SK-N-SH treated with all-trans-retinoic acid at 6 μM for 48 hours (cell line): ENCODE measurements at regions not wholly inside any gene's neighbourhood (a gene's known extent, or its start where the extent isn't known, plus 50 kb on each side); places are given as distances from the start of the nearest gene placed in this dataset.

ENCODE experiments used
- ATAC-seq: fragments of 200-7000 bp; cut with Tn5 transposase; 3 replicates; pipeline ENCODE4 v1.9.1; 2020; ENCODE audit warnings: mild to moderate bottlenecking, moderate library complexity
- ARNTL ChIP-seq: fragments of 450-650 bp; formaldehyde crosslinking; IDR thresholded peaks from 2 replicates; pipeline ENCODE4 v1.5.0; 2020; ENCODE audit warnings: low read depth, mild to moderate bottlenecking, moderate library complexity, borderline replicate concordance
- BACH2 ChIP-seq: fragments of 250-450 bp; sonication (Bioruptor Pico); IDR thresholded peaks from 2 replicates; pipeline ENCODE4 v1.9.0; 2021; ENCODE audit warnings: mild to moderate bottlenecking, borderline replicate concordance
- CREB5 ChIP-seq: fragments of 250-450 bp; sonication (Bioruptor Pico); IDR thresholded peaks from 2 replicates; pipeline ENCODE4 v1.5.1; 2020; ENCODE audit warnings: low read depth, mild to moderate bottlenecking, moderate library complexity
- CSDC2 ChIP-seq: fragments of 250-450 bp; sonication (Bioruptor Pico); IDR thresholded peaks from 2 replicates; pipeline ENCODE4 v1.5.0; 2020; ENCODE audit warnings: mild to moderate bottlenecking, moderate library complexity
- CSRNP3 ChIP-seq: fragments of 250-450 bp; sonication (Bioruptor Pico); IDR thresholded peaks from 2 replicates; pipeline ENCODE4 v1.5.1; 2021; ENCODE audit warnings: mild to moderate bottlenecking, moderate library complexity
- ESRRG ChIP-seq: fragments of 250-450 bp; sonication (Bioruptor Pico); IDR thresholded peaks from 2 replicates; pipeline ENCODE4 v1.6.1; 2021; ENCODE audit warnings: mild to moderate bottlenecking
- ISL1 ChIP-seq: fragments of 250-450 bp; sonication (Bioruptor Pico); IDR thresholded peaks from 2 replicates; pipeline ENCODE4 v2.1.2; 2022; ENCODE audit warnings: mild to moderate bottlenecking, moderate library complexity
- OSR1 ChIP-seq: fragments of 250-450 bp; sonication (Bioruptor Pico); IDR thresholded peaks from 2 replicates; pipeline ENCODE4 v1.8.0; 2022; ENCODE audit warnings: moderate library complexity, mild to moderate bottlenecking, inconsistent platforms
- PATZ1 ChIP-seq: fragments of 250-450 bp; sonication (Bioruptor Pico); IDR thresholded peaks from 2 replicates; pipeline ENCODE4 v1.8.0; 2020; ENCODE audit warnings: mild to moderate bottlenecking, moderate library complexity, borderline replicate concordance
- RARB ChIP-seq: fragments of 250-450 bp; sonication (Bioruptor Pico); IDR thresholded peaks from 2 replicates; pipeline ENCODE4 v1.8.0; 2021; ENCODE audit warnings: mild to moderate bottlenecking, moderate library complexity
- SNAI2 ChIP-seq: fragments of 250-450 bp; sonication (Bioruptor Pico); IDR thresholded peaks from 2 replicates; pipeline ENCODE4 v1.5.0; 2020; ENCODE audit warnings: mild to moderate bottlenecking, moderate library complexity
- TCF4 ChIP-seq: fragments of 250-450 bp; sonication (Bioruptor Pico); IDR thresholded peaks from 2 replicates; pipeline ENCODE4 v1.8.0; 2021; ENCODE audit warnings: mild to moderate bottlenecking, moderate library complexity, borderline replicate concordance
- TOX ChIP-seq: fragments of 250-450 bp; sonication (Bioruptor Pico); IDR thresholded peaks from 2 replicates; pipeline ENCODE4 v1.8.0; 2021; ENCODE audit warnings: mild to moderate bottlenecking, moderate library complexity, borderline replicate concordance
- ZC3H10 ChIP-seq: fragments of 250-450 bp; sonication (Bioruptor Pico); IDR thresholded peaks from 2 replicates; pipeline ENCODE4 v1.5.1; 2021; ENCODE audit warnings: mild to moderate bottlenecking, moderate library complexity
- ZFP3 ChIP-seq: fragments of 250-450 bp; sonication (Bioruptor Pico); IDR thresholded peaks from 2 replicates; pipeline ENCODE4 v1.5.0; 2020; ENCODE audit warnings: mild to moderate bottlenecking, moderate library complexity
- ZNF565 ChIP-seq: fragments of 450-650 bp; formaldehyde crosslinking; conservative IDR thresholded peaks from 2 replicates; pipeline ENCODE4 v1.5.0; 2020; ENCODE audit warnings: low read depth, mild to moderate bottlenecking, moderate library complexity
- ZNF70 ChIP-seq: fragments of 450-650 bp; formaldehyde crosslinking; IDR thresholded peaks from 2 replicates; pipeline ENCODE4 v1.5.0; 2020; ENCODE audit warnings: mild to moderate bottlenecking, moderate library complexity
- ZNF8 ChIP-seq: fragments of 450-650 bp; formaldehyde crosslinking; IDR thresholded peaks from 2 replicates; pipeline ENCODE4 v1.5.0; 2020; ENCODE audit warnings: mild to moderate bottlenecking, moderate library complexity
- TF ChIP-seq, protein P1 (sequence below): fragments of 250-450 bp; sonication (Bioruptor Pico); IDR thresholded peaks from 2 replicates; pipeline ENCODE4 v1.8.0; 2021; ENCODE audit warnings: low read depth, mild to moderate bottlenecking, moderate library complexity, borderline replicate concordance
- TF ChIP-seq, protein P2 (sequence below): fragments of 250-450 bp; sonication (Bioruptor Pico); IDR thresholded peaks from 2 replicates; pipeline ENCODE4 v1.5.0; 2020; ENCODE audit warnings: mild to moderate bottlenecking, moderate library complexity

DNA sequence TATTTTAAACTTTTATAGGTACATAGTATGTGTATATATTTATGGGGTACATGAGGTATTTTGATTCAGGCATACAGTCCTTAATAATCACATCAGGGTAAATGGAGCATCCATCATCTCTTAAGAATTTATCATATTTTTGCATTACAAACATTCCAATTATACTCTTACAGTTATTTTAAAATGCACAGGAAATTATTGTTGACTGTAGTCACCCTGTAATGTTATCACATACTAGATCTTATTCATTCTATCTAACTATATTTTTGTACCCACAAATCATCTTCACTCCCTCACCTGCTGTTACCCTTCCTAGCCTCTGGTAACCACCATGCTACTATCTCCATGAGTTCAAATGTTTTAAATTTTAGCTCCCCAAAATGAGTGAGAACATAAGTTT is 56.3 kb upstream of the FAM3C start:
- TF ChIP-seq ZNF565 (CRISPR knock-in tag), result no peak
- no peak for TF ChIP-seq ZNF8
- TF ChIP-seq ZFP3 (CRISPR knock-in tag), result no peak
- TF ChIP-seq ZC3H10 (CRISPR knock-in tag), result no peak
- TF ChIP-seq SNAI2 (CRISPR knock-in tag), result no peak
- TF ChIP-seq CSDC2 (CRISPR knock-in tag), result no peak
- TF ChIP-seq ESRRG, result no peak
- TF ChIP-seq, protein P1, sequence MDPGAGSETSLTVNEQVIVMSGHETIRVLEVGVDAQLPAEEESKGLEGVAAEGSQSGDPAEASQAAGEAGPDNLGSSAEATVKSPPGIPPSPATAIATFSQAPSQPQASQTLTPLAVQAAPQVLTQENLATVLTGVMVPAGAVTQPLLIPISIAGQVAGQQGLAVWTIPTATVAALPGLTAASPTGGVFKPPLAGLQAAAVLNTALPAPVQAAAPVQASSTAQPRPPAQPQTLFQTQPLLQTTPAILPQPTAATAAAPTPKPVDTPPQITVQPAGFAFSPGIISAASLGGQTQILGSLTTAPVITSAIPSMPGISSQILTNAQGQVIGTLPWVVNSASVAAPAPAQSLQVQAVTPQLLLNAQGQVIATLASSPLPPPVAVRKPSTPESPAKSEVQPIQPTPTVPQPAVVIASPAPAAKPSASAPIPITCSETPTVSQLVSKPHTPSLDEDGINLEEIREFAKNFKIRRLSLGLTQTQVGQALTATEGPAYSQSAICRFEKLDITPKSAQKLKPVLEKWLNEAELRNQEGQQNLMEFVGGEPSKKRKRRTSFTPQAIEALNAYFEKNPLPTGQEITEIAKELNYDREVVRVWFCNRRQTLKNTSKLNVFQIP (CRISPR knock-in tag), result no peak
- TF ChIP-seq TOX (CRISPR knock-in tag), result no peak
- TF ChIP-seq ZNF70 (CRISPR knock-in tag), result no peak
- TF ChIP-seq ISL1 (CRISPR knock-in tag), result no peak
- TF ChIP-seq OSR1 (CRISPR knock-in tag), result no peak
- TF ChIP-seq RARB (CRISPR knock-in tag), result no peak
- no peak for TF ChIP-seq CSRNP3
- ATAC-seq, result no peak

DNA sequence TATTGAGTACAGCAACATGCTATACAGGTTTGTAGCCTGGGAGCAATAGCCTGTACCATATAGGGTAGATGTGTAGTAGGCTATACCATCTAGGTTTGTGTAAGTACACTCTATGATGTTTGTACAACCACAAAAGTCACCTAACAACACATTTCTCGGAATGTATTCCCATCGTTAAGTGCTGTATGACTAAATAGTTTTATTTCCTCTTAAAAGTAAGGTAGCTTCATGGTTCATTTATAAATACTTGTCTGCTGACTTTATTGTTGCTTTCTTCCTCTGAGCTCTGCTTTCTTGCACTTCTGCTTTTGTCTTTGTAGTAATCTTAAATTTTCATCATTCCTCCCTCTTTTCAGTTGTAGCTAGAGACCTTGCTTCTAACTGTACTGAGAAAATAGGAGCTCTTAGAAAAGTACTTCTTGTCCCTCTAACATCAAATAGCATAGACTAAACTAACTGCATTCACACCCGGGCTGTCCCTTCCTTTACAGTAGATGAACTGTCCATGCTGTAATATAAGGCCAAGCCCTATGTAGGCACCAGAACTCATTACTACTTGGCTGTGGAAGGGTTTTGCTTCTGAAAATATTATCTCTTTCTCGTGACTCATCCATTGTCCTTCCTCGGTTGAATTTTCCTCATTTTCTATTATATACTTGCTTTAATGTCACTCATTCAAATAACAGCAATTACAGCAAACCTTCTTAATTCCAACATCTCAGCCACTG is 55.4 kb upstream of the FAM3C start:
- TF ChIP-seq PATZ1 (no peak), CSRNP3 (no peak), ARNTL (no peak), BACH2 (CRISPR knock-in tag) (no peak), ZNF565 (CRISPR knock-in tag) (no peak), ZC3H10 (CRISPR knock-in tag) (no peak), TCF4 (CRISPR knock-in tag) (no peak)
- ATAC-seq, result no peak

- ATAC-seq, result no peak
- no peak for TF ChIP-seq ZNF70 (CRISPR knock-in tag)
- no peak for TF ChIP-seq ARNTL
- no peak for TF ChIP-seq CSRNP3
- TF ChIP-seq CSDC2 (CRISPR knock-in tag), result no peak
- TF ChIP-seq ESRRG, result no peak
- TF ChIP-seq CREB5 (CRISPR knock-in tag), result no peak
- TF ChIP-seq ZFP3 (CRISPR knock-in tag), result no peak
- TF ChIP-seq RARB (CRISPR knock-in tag), result no peak
- TF ChIP-seq, protein P2, sequence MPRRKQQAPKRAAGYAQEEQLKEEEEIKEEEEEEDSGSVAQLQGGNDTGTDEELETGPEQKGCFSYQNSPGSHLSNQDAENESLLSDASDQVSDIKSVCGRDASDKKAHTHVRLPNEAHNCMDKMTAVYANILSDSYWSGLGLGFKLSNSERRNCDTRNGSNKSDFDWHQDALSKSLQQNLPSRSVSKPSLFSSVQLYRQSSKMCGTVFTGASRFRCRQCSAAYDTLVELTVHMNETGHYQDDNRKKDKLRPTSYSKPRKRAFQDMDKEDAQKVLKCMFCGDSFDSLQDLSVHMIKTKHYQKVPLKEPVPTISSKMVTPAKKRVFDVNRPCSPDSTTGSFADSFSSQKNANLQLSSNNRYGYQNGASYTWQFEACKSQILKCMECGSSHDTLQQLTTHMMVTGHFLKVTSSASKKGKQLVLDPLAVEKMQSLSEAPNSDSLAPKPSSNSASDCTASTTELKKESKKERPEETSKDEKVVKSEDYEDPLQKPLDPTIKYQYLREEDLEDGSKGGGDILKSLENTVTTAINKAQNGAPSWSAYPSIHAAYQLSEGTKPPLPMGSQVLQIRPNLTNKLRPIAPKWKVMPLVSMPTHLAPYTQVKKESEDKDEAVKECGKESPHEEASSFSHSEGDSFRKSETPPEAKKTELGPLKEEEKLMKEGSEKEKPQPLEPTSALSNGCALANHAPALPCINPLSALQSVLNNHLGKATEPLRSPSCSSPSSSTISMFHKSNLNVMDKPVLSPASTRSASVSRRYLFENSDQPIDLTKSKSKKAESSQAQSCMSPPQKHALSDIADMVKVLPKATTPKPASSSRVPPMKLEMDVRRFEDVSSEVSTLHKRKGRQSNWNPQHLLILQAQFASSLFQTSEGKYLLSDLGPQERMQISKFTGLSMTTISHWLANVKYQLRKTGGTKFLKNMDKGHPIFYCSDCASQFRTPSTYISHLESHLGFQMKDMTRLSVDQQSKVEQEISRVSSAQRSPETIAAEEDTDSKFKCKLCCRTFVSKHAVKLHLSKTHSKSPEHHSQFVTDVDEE (CRISPR knock-in tag), result no peak
- no peak for TF ChIP-seq ZNF565 (CRISPR knock-in tag)
- TF ChIP-seq, protein P1 (CRISPR knock-in tag), result no peak
Measured at GRCh38 chr7:121450631-121451198, 54.6 kb upstream of the FAM3C start.
